WI38 (cell line): ENCODE measurements at regions not wholly inside any gene's neighbourhood (a gene's known extent, or its start where the extent isn't known, plus 50 kb on each side); places are given as distances from the start of the nearest gene placed in this dataset.

Source experiments
- H3K4me3 ChIP-seq: 2 replicates; pipeline ENCODE4 v1.5.1; 2011; ENCODE audit warnings: low read depth, mild to moderate bottlenecking, control low read depth, low read length
- TF ChIP-seq, protein P1 (sequence below): IDR thresholded peaks from 2 replicates; pipeline ENCODE4 v1.5.1; 2012; ENCODE audit warnings: low read depth, mild to moderate bottlenecking, control low read depth, low read length

DNA sequence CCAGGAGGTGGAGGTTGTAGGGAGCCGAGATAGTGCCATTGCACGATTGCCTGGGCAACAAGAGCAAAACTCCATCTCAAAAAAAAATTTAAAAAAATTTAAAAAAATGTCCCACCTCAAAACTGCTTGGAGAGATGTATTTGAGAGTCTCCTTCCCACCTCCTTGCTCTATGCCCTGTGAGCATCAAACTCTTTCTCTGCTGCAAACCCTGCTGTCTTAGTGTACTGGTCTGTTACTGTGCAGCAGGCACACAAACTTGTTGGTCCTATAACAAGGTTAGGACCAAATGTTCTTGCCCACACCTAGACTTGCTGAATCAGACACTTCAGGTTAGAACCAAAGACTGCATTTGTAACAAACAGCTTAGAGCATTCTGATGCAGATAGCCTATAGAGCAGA, 153.5 kb upstream of the FUT8 start:
- no peak overlapping the region for H3K4me3 ChIP-seq
- TF ChIP-seq, protein P1, sequence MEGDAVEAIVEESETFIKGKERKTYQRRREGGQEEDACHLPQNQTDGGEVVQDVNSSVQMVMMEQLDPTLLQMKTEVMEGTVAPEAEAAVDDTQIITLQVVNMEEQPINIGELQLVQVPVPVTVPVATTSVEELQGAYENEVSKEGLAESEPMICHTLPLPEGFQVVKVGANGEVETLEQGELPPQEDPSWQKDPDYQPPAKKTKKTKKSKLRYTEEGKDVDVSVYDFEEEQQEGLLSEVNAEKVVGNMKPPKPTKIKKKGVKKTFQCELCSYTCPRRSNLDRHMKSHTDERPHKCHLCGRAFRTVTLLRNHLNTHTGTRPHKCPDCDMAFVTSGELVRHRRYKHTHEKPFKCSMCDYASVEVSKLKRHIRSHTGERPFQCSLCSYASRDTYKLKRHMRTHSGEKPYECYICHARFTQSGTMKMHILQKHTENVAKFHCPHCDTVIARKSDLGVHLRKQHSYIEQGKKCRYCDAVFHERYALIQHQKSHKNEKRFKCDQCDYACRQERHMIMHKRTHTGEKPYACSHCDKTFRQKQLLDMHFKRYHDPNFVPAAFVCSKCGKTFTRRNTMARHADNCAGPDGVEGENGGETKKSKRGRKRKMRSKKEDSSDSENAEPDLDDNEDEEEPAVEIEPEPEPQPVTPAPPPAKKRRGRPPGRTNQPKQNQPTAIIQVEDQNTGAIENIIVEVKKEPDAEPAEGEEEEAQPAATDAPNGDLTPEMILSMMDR: no peak

GRCh38 chr14:65260786-65261185, 151.7 kb upstream of the FUT8 start:
- TF ChIP-seq, protein P1: no peak
- H3K4me3 ChIP-seq: no peak overlapping the region

DNA sequence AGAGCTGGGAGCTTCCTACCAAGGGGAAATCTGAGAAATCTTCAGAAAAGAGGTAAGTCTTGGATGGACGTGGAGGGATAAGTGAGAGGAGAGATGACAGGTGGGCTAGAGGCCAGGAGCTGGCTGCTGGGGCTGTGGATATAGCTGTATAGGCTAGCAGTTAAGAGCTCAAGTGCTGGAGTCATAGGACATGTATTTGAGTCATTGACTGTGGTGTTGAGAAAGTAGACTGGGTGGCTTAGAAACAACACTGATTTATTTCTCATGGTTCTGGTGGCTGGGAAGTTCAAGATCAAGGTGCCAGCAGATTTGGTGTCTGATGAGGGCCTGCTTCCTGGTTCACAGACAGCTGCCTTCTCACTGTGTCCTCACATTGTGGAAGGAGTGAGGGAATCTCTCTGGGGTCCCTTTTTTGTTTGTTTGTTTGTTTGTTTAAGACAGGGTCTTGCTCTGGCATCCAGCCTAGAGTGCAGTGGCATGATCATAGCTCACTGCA, 151.1 kb upstream of the FUT8 start:
- no peak overlapping the region for H3K4me3 ChIP-seq
- TF ChIP-seq, protein P1: no peak

DNA sequence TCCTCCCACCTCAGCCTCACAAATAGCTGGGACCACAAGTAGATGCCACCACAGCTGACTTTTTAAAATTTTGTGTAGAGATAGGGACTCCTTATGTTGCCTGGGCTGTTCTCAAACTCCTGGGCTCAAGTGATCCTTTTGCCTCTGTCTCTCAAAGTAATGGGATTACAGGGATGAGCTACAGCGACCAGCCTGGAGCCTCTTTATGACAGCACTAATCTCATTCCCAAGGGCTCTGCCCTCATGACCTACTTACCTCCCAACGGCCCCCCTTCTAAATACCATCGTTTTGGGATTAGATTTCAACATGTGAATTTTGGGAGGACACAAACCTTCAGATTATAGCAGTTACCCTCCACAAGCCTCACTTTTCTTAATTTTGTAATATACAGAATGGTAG, 150.6 kb upstream of the FUT8 start:
- H3K4me3 ChIP-seq: no peak overlapping the region
- TF ChIP-seq, protein P1: no peak

DNA sequence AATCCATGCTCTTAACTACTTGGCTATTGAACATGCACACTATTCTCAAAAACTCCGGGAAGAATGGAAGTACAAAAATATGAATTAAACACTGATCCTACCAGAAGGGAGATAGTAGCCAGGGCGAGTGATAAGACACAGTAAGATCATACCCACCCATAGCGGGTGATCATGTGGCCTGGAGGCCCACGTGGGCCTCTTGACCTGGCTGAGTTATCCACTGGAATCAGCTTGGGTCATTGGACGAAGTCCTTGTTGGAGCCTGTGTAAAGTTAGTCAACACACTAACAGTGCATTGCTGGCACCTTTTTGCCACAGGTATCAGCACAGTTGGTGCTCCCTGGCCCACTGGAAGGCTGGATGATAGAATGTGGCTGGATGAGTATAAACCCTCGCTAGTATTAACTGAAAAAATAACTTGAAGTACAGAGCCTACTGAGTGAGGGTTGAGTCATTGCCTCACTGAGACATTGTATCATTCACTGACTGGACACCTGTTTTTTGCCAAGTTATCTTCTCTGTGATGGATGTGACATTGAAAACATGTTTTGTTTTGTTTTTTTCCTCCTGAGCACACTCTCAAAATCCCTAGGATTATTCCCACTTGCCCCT, 149.2 kb upstream of the FUT8 start:
- TF ChIP-seq, protein P1: no peak
- no peak overlapping the region for H3K4me3 ChIP-seq

GRCh38 chr14:65267856-65268255, 144.7 kb upstream of the FUT8 start:
- TF ChIP-seq, protein P1: no peak
- H3K4me3 ChIP-seq: no peak overlapping the region

DNA sequence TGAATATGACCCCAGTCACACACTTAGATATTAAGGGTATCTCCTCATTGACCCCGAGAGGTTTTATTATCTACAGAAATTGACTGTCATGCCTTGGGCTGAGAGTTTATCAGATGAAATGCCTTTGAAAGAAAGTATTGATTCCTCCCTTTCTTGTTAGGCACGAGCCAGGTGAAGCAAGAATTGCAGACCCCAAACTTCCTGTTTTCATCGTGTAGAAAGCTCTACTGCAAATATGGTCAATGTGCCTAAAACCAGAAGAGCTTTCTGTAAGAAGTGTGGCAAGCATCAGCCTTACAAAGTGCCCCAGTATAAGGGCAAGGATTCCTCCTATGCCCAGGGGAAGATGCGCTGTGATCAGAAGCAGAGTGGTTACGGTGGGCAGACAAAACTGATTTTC, 143.9 kb upstream of the FUT8 start:
- no peak overlapping the region for H3K4me3 ChIP-seq
- TF ChIP-seq, protein P1: no peak
